GM18907 (cell line): ENCODE measurements at regions not wholly inside any gene's neighbourhood (a gene's known extent, or its start where the extent isn't known, plus 50 kb on each side); places are given as distances from the start of the nearest gene placed in this dataset.

ENCODE experiments used
- ATAC-seq: cut with Tn5 transposase; IDR thresholded peaks from one replicate; pipeline ENCODE4 v1.9.1; 2021; ENCODE audit warnings: mild to moderate bottlenecking, moderate library complexity; ENCODE audit not compliant: unreplicated experiment

DNA sequence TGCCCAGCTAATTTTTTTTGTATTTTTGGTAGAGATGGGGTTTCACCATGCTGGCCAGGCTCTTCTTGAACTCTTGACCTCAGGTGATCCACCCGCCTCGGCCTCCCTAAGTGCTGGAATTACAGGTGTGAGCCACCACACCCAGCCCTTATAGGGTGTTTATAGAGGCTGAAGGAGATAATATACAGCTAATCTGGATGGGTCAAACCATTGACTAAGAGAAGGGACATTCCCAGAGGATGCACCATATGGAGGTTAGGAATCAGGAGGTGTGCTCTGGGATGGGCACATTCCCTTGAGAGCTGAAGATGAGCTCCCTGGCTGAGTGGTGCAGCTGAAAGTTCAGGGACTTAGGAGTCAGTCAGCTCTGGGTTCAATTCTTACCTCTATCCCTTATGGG is 68.3 kb upstream of the SHISA3 start:
- ATAC-seq = no peak

GRCh38 chr4:42329421-42329820 is 67.9 kb upstream of the SHISA3 start:
- no peak for ATAC-seq

DNA sequence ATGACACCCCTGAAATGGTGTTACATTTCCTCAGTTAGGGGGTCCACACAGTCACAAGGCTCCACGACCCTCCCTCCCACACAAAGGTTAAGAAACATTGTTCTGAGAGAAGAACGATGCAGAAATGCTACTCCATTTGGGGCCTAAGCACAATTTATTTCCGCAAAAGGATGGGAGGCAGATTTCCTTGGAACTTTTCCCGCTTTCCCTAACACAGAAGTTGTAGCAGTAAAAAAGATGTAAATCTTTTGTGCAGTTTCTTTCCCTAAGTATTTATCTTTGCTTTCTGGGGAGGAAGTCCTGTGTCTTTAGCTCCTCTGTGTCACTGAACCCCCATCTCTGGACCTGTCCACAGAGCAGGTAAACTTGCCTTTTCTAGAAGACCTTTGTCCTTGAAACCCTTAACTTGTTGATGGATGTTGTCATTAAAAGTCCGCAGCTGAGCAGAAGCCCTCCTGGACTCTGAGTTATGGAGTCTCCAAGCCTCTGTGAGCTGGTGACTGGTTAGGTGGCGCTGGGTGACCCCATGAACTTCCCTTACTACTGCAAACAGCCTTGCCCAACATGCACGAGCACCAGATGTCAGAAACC is 67.2 kb upstream of the SHISA3 start:
- no peak for ATAC-seq

DNA sequence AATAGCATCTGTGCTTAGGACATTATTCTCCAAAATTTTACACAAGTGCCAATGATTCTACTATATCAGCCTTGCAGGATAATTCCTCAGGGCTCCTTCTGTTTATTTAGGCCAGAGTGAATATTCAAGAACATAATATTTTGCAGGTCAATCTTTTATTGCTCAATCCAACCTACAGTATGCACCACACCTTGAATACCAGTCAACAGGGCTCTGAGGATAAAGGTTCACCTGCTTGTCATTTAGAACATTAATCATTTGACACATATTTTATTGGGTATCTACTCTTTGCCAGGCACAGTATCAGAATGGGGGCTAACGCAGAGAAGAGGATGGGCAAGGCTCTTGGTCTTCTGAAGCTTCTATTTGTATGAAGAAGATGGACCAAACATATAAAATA is 66.2 kb upstream of the SHISA3 start:
- no peak for ATAC-seq

GRCh38 chr4:42331914-42332368 is 65.3 kb upstream of the SHISA3 start:
- no peak for ATAC-seq

DNA sequence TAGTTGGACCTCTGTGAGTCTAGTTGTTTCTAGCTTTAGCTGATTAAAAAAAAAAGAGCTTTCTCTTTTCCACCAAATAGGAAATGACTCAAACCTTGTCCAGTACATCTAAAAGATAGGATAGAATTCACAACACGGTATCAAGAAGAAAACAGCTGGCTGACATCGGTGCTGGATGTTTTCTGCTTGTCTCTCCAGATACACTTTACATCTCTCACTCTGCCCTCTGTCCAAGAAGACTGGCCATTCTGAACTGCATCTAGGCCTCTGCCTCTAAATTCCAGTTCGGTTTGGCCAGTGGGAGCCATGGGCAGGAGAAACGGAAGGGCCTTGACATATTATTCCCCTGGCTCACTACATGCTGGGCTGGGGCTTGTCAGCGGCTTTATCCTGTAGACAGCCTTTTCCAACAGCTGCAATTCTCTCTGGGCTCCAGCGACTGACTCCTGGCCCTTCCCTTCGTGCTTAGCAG is 57.3 kb upstream of the SHISA3 start:
- ATAC-seq = no peak

- no peak for ATAC-seq
Observed at GRCh38 chr4:42341518-42342026, 55.7 kb upstream of the SHISA3 start.

GRCh38 chr4:42342459-42342858 is 54.8 kb upstream of the SHISA3 start:
- ATAC-seq = no peak

- ATAC-seq = no peak
Observed at GRCh38 chr4:42344309-42344708, 53.0 kb upstream of the SHISA3 start.

DNA sequence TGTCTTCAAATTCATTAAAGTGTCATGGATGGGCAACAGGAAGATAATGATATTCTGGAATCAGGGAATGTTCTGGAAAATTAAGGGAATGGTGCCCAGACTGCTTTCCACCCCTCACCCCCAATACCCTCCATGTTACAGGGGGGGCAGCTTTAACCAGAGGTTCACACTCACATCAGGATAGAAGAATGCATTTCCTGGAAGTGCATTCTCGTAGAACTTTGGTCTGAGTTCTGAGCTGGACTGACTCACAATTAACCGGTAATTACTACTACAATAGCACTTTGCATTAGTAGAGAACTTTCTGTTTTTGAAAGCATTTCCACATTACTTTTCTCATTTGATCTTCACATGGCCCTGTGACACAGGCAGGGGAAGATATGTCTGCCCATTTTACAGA is 52.5 kb upstream of the SHISA3 start:
- no peak for ATAC-seq

DNA sequence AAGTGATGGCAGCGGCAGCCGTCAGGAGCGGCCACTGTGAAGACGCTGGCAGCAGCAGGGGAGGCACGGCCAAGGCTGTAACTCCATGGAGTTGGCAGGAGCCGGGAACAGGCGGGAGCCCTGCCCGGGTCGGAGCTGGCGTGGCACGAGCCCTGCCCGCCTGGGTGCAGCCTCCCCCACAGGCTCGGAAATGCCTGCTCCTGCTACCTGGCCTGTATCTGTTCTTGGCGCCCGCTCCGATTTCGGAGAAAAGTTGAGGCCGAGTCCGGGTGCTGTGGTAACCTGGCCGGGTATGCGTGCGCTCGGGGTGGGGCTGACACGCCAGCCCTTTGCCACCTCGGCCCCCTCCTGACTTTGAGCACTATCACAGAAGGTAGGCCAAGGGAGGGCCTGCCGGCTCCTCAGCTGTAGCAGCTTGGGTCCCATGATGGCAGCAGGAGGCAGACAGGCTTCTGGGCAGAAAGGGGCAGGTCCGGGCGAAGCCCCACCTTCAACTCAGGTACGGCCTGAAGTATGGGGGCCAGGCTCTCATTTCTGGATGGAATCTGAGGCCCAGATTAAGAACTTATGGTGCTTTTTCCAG is 51.2 kb upstream of the SHISA3 start:
- ATAC-seq = no peak

DNA sequence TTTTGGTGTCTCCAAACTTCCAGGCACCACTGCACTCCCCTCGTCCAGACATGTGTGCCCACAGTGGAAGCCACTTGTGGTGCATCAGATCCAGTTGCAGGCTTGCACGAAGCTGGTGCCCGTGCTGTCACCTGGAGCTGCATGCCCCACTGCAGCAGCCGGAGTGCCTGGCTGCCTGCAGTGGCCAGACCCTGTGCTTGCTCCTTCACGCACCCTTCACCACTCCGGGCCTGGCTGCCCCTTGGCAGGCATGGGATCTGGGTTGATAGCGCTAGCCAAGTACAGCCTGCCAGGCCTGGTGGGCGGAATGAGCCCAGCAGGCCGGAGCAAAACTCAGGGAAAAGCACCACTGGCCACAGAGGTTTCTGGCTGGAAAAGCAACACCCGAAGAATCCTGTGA is 50.2 kb upstream of the SHISA3 start:
- no peak for ATAC-seq
